ENCODE measurements at regions not wholly inside any gene's neighbourhood (a gene's known extent, or its start where the extent isn't known, plus 50 kb on each side); places are given as distances from the start of the nearest gene placed in this dataset.

GRCh38 chr16:73217654-73218053, 169.7 kb upstream of the ZFHX3 start:
- Histone ChIP-seq H3K23me2 (ENCODE audit: low read depth, low read length) (no peaks in the 10 kb centered on the region), H3K79me2 (ENCODE audit: control insufficient read depth in 1 of 2, insufficient read depth in 2 of 2, low read length in 2 of 2) (no peaks in the 10 kb centered on the region), H3K14ac (ENCODE audit: insufficient read length) (no peak overlapping the region), H3K36me3 (ENCODE audit: control insufficient read depth in 2 of 4, insufficient read depth in 4 of 4, low read length in 3 of 4) (no peaks in the 10 kb centered on the region; a peak in 1 of 8 replicates), H2BK5ac (ENCODE audit: low read depth, low read length) (no peak overlapping the region), H3K18ac (ENCODE audit: extremely low read depth, low read length) (no peak overlapping the region), H2BK120ac (replicated peaks; ENCODE audit: low read depth, low read length) (no peak overlapping the region), H4K91ac (replicated peaks; ENCODE audit: insufficient read length, low read length) (no peak overlapping the region), H2BK12ac (ENCODE audit: low read depth, low read length) (no peak overlapping the region), H4K5ac (ENCODE audit: insufficient read length, low read depth, low read length) (no peak overlapping the region), H3K27ac (ENCODE audit: low read depth, low read length) (no peak overlapping the region), H3K4ac (replicated peaks; ENCODE audit: insufficient read length, low read depth, low read length) (no peak overlapping the region), H3K4me3 (ENCODE audit: extremely low read depth in 1 of 4, insufficient read depth in 2 of 4, low read depth in 3 of 4, low read length in 4 of 4) (no peak overlapping the region), H2BK20ac (ENCODE audit: low read length) (no peak overlapping the region), H2BK15ac (ENCODE audit: low read length) (no peak overlapping the region), H3K27me3 (replicated peaks in 1 of 4; ENCODE audit: control insufficient read depth in 3 of 4, extremely low read depth in 1 of 4, insufficient read depth in 3 of 4, low read length in 3 of 4) (no peaks in the 10 kb centered on the region), H3K79me1 (ENCODE audit: low read depth, low read length) (no peaks in the 10 kb centered on the region), H3K9me3 (ENCODE audit: insufficient read depth in 2 of 2, low read depth in 1 of 2, low read length in 1 of 2) (peaks cover 8% of the 10 kb centered on the region in 2 experiments; a peak in 3 of 4 replicates), H3K56ac (replicated peaks; ENCODE audit: insufficient read length, low read depth, low read length) (no peak overlapping the region), H2AK5ac (ENCODE audit: low read depth, low read length) (no peak overlapping the region), H3K9ac (replicated peaks in 1 of 4; ENCODE audit: extremely low read depth in 1 of 4, low read depth in 3 of 4, low read length in 3 of 4) (no peak overlapping the region), H2AFZ (ENCODE audit: low read length) (no peak overlapping the region), H4K20me1 (replicated peaks in 1 of 2; ENCODE audit: control insufficient read depth in 1 of 2, insufficient read depth in 2 of 2, low read length in 2 of 2) (no peaks in the 10 kb centered on the region), H4K8ac (ENCODE audit: extremely low read depth, insufficient read depth, low read length) (no peak overlapping the region), H3K4me1 (replicated peaks in 1 of 4; ENCODE audit: control insufficient read depth in 3 of 4, insufficient read depth in 4 of 4, low read length in 3 of 4) (peaks cover 0 to 9% (median 3%) of the 10 kb centered on the region in 4 experiments; a peak in 3 of 7 replicates), H3K23ac (ENCODE audit: insufficient read length) (no peak overlapping the region), H3K4me2 (ENCODE audit: insufficient read depth in 1 of 2, low read depth in 2 of 2, low read length in 2 of 2) (no peak overlapping the region)
- DNase-seq (ENCODE audit: low read depth in 1 of 2, low spot score in 2 of 2): no peak
- TF ChIP-seq BACH1 (IDR thresholded peaks at IDR 0.05; ENCODE audit: low read length) (no peak), CTCF (IDR thresholded peaks at IDR 0.05; ENCODE audit: control extremely low read depth in 1 of 3, insufficient read depth in 1 of 3, low read depth in 1 of 3, low read length in 3 of 3) (peak; percentile 20 to 37 (median 30); a peak in 3 of 4 replicates), RAD21 (IDR thresholded peaks at IDR 0.05 in 1 of 2, conservative IDR thresholded peaks at IDR 0.05 in 1 of 2; ENCODE audit: low read depth in 2 of 2, low read length in 2 of 2) (peak; percentile 44 to 58)
- 76% methylated on average over 3 of the region's 3 CpGs; no CpG with 5 or more reads in 1 of the 2 experiments for WGBS, 2 experiments (ENCODE audit: extremely low coverage in 1 of 2, insufficient coverage in 1 of 2, insufficient read length in 1 of 2, insufficient replicate concordance in 2 of 2, low coverage in 1 of 2, low lambda C conversion rate in 2 of 2, missing lambda C conversion rate in 1 of 2)
- FAIRE-seq: no peak
- POLR2A ChIA-PET (ENCODE audit: partially characterized antibody): interaction anchor here (0.7 kb wide), 1 partner anchor 14 kb away, joined by 5 read pairs; no protein-coding TSS in a partner anchor
- CTCF ChIA-PET (ENCODE audit: partially characterized antibody): interaction anchor here (0.6 to 3.4 kb wide), 23 partner anchors 9 to 1170 kb away, joined by 3 to 24 read pairs (median 3); no protein-coding TSS in a partner anchor

Data from H1 (cell line).